ENCODE measurements at regions not wholly inside any gene's neighbourhood (a gene's known extent, or its start where the extent isn't known, plus 50 kb on each side); places are given as distances from the start of the nearest gene placed in this dataset.

GRCh38 chrX:966396-967070 is 245.9 kb downstream of the CRLF2 start:
- ATAC-seq: no peak
- TF ChIP-seq, protein P1, sequence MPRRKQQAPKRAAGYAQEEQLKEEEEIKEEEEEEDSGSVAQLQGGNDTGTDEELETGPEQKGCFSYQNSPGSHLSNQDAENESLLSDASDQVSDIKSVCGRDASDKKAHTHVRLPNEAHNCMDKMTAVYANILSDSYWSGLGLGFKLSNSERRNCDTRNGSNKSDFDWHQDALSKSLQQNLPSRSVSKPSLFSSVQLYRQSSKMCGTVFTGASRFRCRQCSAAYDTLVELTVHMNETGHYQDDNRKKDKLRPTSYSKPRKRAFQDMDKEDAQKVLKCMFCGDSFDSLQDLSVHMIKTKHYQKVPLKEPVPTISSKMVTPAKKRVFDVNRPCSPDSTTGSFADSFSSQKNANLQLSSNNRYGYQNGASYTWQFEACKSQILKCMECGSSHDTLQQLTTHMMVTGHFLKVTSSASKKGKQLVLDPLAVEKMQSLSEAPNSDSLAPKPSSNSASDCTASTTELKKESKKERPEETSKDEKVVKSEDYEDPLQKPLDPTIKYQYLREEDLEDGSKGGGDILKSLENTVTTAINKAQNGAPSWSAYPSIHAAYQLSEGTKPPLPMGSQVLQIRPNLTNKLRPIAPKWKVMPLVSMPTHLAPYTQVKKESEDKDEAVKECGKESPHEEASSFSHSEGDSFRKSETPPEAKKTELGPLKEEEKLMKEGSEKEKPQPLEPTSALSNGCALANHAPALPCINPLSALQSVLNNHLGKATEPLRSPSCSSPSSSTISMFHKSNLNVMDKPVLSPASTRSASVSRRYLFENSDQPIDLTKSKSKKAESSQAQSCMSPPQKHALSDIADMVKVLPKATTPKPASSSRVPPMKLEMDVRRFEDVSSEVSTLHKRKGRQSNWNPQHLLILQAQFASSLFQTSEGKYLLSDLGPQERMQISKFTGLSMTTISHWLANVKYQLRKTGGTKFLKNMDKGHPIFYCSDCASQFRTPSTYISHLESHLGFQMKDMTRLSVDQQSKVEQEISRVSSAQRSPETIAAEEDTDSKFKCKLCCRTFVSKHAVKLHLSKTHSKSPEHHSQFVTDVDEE (CRISPR knock-in tag; IDR thresholded peaks at IDR 0.05): no peak
- TF ChIP-seq TCF4 (CRISPR knock-in tag; IDR thresholded peaks at IDR 0.05; ENCODE audit: borderline replicate concordance) (no peak), PPARA (CRISPR knock-in tag; IDR thresholded peaks at IDR 0.05; ENCODE audit: borderline replicate concordance) (no peak), ESRRG (CRISPR knock-in tag; IDR thresholded peaks at IDR 0.05) (no peak), OSR1 (CRISPR knock-in tag; IDR thresholded peaks at IDR 0.05) (no peak), ZNF8 (CRISPR knock-in tag; IDR thresholded peaks at IDR 0.05) (no peak), BACH2 (CRISPR knock-in tag; IDR thresholded peaks at IDR 0.05; ENCODE audit: borderline replicate concordance) (no peak), ARNTL (CRISPR knock-in tag; IDR thresholded peaks at IDR 0.05; ENCODE audit: borderline replicate concordance, low read depth) (no peak), SNAI2 (CRISPR knock-in tag; IDR thresholded peaks at IDR 0.05) (no peak), CSDC2 (CRISPR knock-in tag; IDR thresholded peaks at IDR 0.05) (no peak), GLIS3 (CRISPR knock-in tag; IDR thresholded peaks at IDR 0.05) (no peak), ZNF70 (CRISPR knock-in tag; IDR thresholded peaks at IDR 0.05) (no peak), ZNF565 (CRISPR knock-in tag; conservative IDR thresholded peaks at IDR 0.05; ENCODE audit: low read depth) (no peak), ISL1 (CRISPR knock-in tag; IDR thresholded peaks at IDR 0.05) (no peak), RARB (CRISPR knock-in tag; IDR thresholded peaks at IDR 0.05) (no peak), ZC3H10 (CRISPR knock-in tag; IDR thresholded peaks at IDR 0.05) (no peak), ZFP30 (CRISPR knock-in tag; IDR thresholded peaks at IDR 0.05) (no peak)
- TF ChIP-seq, protein P2, sequence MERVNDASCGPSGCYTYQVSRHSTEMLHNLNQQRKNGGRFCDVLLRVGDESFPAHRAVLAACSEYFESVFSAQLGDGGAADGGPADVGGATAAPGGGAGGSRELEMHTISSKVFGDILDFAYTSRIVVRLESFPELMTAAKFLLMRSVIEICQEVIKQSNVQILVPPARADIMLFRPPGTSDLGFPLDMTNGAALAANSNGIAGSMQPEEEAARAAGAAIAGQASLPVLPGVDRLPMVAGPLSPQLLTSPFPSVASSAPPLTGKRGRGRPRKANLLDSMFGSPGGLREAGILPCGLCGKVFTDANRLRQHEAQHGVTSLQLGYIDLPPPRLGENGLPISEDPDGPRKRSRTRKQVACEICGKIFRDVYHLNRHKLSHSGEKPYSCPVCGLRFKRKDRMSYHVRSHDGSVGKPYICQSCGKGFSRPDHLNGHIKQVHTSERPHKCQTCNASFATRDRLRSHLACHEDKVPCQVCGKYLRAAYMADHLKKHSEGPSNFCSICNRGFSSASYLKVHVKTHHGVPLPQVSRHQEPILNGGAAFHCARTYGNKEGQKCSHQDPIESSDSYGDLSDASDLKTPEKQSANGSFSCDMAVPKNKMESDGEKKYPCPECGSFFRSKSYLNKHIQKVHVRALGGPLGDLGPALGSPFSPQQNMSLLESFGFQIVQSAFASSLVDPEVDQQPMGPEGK (CRISPR knock-in tag; IDR thresholded peaks at IDR 0.05; ENCODE audit: borderline replicate concordance): no peak
- TF ChIP-seq, protein P3, sequence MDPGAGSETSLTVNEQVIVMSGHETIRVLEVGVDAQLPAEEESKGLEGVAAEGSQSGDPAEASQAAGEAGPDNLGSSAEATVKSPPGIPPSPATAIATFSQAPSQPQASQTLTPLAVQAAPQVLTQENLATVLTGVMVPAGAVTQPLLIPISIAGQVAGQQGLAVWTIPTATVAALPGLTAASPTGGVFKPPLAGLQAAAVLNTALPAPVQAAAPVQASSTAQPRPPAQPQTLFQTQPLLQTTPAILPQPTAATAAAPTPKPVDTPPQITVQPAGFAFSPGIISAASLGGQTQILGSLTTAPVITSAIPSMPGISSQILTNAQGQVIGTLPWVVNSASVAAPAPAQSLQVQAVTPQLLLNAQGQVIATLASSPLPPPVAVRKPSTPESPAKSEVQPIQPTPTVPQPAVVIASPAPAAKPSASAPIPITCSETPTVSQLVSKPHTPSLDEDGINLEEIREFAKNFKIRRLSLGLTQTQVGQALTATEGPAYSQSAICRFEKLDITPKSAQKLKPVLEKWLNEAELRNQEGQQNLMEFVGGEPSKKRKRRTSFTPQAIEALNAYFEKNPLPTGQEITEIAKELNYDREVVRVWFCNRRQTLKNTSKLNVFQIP (CRISPR knock-in tag; IDR thresholded peaks at IDR 0.05; ENCODE audit: borderline replicate concordance, low read depth): no peak

DNA sequence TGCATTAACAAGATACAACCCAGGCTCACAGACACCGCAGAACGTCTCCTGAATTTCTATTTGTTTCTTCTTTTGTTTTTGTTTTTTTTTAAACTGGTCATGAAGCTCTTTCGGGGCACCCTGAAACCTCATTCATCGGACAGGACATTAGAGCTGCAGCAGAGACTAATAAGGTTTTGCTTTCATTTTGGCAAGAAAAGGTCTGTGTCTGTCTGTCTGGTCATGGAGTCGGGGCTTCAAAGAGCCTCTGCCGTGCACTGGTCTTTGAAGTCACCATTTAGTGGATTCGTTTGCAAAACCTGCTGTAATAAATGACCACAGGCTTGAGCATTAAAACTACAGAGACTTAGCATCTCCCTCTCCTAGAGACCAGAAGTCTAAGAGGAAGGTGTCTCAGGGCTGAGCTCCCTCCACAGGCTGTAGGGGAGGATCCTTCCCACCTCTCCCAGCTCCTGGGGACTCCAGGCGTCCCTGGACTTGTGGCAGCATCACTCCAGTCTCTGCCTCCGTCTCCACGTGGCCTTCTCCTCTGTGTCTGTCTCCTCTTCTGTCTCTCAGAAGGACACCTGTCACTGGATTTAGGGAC is 247.5 kb downstream of the CRLF2 start:
- ATAC-seq: no peak
- TF ChIP-seq ZFP30 (CRISPR knock-in tag; IDR thresholded peaks at IDR 0.05) (no peak), TOX (CRISPR knock-in tag; IDR thresholded peaks at IDR 0.05; ENCODE audit: borderline replicate concordance) (no peak), GLIS3 (CRISPR knock-in tag; IDR thresholded peaks at IDR 0.05) (no peak), ZNF565 (CRISPR knock-in tag; conservative IDR thresholded peaks at IDR 0.05; ENCODE audit: low read depth) (no peak), SNAI2 (CRISPR knock-in tag; IDR thresholded peaks at IDR 0.05) (no peak), CSDC2 (CRISPR knock-in tag; IDR thresholded peaks at IDR 0.05) (no peak), PPARA (CRISPR knock-in tag; IDR thresholded peaks at IDR 0.05; ENCODE audit: borderline replicate concordance) (no peak)
- TF ChIP-seq, protein P3 (CRISPR knock-in tag; IDR thresholded peaks at IDR 0.05; ENCODE audit: borderline replicate concordance, low read depth): no peak

DNA sequence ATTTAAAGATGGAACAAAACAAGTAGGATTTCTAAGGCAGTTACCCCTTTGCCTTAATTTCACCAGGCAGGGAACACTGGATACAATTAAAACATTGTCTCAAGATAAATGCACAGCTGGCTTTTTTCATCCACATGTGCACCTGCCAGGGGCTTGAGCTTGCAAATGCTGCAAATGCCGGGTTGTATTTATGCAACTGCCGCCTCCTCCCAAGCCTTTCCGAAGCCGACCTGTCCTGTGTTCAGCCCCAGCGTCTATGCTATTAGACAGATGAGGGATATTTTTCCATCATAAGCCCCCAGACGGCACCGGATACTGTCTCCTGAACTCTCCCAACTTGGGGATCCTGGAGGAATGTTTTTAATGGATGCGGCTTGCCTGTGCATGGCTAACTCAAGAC is 251.6 kb downstream of the CRLF2 start:
- no peak for ATAC-seq
- no peak for TF ChIP-seq OSR1 (CRISPR knock-in tag; IDR thresholded peaks at IDR 0.05)
- TF ChIP-seq RARB (CRISPR knock-in tag; IDR thresholded peaks at IDR 0.05): no peak
- no peak for TF ChIP-seq CSDC2 (CRISPR knock-in tag; IDR thresholded peaks at IDR 0.05)
- TF ChIP-seq CSRNP3 (CRISPR knock-in tag; IDR thresholded peaks at IDR 0.05): no peak
- no peak for TF ChIP-seq ZFP3 (CRISPR knock-in tag; IDR thresholded peaks at IDR 0.05)
- TF ChIP-seq ZNF565 (CRISPR knock-in tag; conservative IDR thresholded peaks at IDR 0.05; ENCODE audit: low read depth): no peak
- TF ChIP-seq, protein P2 (CRISPR knock-in tag; IDR thresholded peaks at IDR 0.05; ENCODE audit: borderline replicate concordance): no peak
- TF ChIP-seq ZNF8 (CRISPR knock-in tag; IDR thresholded peaks at IDR 0.05): no peak
- TF ChIP-seq, protein P3 (CRISPR knock-in tag; IDR thresholded peaks at IDR 0.05; ENCODE audit: borderline replicate concordance, low read depth): no peak
- TF ChIP-seq GLIS3 (CRISPR knock-in tag; IDR thresholded peaks at IDR 0.05): no peak
- no peak for TF ChIP-seq PPARA (CRISPR knock-in tag; IDR thresholded peaks at IDR 0.05; ENCODE audit: borderline replicate concordance)
- no peak for TF ChIP-seq ARNTL (CRISPR knock-in tag; IDR thresholded peaks at IDR 0.05; ENCODE audit: borderline replicate concordance, low read depth)
- TF ChIP-seq SNAI2 (CRISPR knock-in tag; IDR thresholded peaks at IDR 0.05): no peak
- no peak for TF ChIP-seq ZC3H10 (CRISPR knock-in tag; IDR thresholded peaks at IDR 0.05)
- no peak for TF ChIP-seq ISL1 (CRISPR knock-in tag; IDR thresholded peaks at IDR 0.05)
